Cardiac fibroblast (primary cell): ENCODE measurements at regions not wholly inside any gene's neighbourhood (a gene's known extent, or its start where the extent isn't known, plus 50 kb on each side); places are given as distances from the start of the nearest gene placed in this dataset.

Source experiments
- DNase-seq, 2 donors: peaks; one replicate each; pipeline versions ENCODE4 v3.0.0 to v3.0.0-alpha.2; 2010; ENCODE audit warnings: low read depth in 2 of 2
- H3K4me3 ChIP-seq, 2 donors: replicated peaks in 1 of 2; 1 replicate in 1 of 2; 2 replicates in 1 of 2; pipeline ENCODE4 v1.5.1; 2011; ENCODE audit warnings: low read depth in 2 of 2, low read length in 2 of 2, mild to moderate bottlenecking in 2 of 2, moderate library complexity in 1 of 2
- TF ChIP-seq, protein P1 (sequence below): IDR thresholded peaks from one replicate; pipeline ENCODE4 v1.5.1; 2011; ENCODE audit warnings: low read depth, mild to moderate bottlenecking, low read length, inconsistent platforms

GRCh38 chrY:19067435-19067834, 293.9 kb upstream of the HSFY2 start:
- no peak overlapping the region for H3K4me3 ChIP-seq
- TF ChIP-seq, protein P1, sequence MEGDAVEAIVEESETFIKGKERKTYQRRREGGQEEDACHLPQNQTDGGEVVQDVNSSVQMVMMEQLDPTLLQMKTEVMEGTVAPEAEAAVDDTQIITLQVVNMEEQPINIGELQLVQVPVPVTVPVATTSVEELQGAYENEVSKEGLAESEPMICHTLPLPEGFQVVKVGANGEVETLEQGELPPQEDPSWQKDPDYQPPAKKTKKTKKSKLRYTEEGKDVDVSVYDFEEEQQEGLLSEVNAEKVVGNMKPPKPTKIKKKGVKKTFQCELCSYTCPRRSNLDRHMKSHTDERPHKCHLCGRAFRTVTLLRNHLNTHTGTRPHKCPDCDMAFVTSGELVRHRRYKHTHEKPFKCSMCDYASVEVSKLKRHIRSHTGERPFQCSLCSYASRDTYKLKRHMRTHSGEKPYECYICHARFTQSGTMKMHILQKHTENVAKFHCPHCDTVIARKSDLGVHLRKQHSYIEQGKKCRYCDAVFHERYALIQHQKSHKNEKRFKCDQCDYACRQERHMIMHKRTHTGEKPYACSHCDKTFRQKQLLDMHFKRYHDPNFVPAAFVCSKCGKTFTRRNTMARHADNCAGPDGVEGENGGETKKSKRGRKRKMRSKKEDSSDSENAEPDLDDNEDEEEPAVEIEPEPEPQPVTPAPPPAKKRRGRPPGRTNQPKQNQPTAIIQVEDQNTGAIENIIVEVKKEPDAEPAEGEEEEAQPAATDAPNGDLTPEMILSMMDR: no peak
- peak in 1 of 2 donors; percentile 9 for DNase-seq

DNA sequence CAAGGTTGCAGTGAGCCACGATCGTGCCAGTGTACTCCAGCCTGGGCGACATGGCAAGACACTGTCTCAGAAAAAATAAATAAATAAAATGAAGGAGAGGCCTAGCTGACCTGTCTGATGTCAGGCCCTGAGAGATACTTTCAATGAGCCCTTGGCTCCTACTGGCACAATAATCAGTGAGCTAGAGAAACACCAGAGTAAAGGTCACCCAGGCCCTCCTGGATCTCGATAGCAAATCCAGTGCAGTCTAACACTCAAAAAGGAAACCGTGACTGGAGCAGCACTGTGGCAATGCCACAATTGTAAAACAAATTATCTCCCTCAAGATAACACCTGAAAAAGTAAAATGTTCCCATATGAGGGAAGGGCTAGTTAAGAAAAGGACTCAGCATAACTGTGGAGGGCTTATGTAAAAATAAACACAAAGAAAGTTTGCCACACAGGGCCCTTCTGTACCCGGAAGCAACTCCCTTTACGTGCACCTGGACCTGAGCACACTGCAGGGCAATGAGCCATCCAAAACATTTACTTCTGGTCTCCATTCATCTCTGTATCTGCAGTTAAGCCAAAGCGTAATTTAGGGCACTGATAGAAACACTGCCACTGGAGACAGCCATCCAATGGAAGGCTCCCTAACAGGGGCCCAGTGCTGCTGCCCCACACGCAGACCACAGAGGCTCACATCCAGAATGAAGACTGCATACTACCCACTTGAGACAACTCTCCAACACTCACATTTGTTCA, 293.1 kb upstream of the HSFY2 start:
- TF ChIP-seq, protein P1: no peak
- no peak overlapping the region for H3K4me3 ChIP-seq
- no peak for DNase-seq

DNA sequence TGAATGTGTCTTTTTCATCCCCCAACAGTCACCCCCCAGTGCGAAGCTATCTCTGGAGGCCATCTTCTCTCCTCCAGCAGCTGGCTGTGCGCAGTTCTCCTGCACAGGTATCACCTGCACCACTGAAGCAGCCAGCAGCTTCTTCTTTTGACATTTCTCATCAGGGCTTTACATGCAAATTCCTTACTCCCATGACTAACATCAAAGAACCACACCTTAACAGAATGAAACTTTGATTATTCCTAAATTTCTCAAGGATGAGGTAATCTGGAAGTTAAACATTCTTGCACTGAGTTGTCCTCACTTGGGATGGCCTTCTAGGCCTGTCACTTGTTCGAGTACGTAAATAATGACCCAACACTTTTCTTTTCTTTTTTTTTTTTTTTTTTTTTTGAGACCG, 291.6 kb upstream of the HSFY2 start:
- TF ChIP-seq, protein P1: no peak
- no peak for DNase-seq
- H3K4me3 ChIP-seq: no peak overlapping the region

GRCh38 chrY:19059733-19060132, 286.2 kb upstream of the HSFY2 start:
- TF ChIP-seq, protein P1: no peak
- no peak overlapping the region for H3K4me3 ChIP-seq
- DNase-seq: peak in 1 of 2 donors; percentile 62

GRCh38 chrY:19058831-19059370, 285.4 kb upstream of the HSFY2 start:
- no peak overlapping the region for H3K4me3 ChIP-seq
- no peak for DNase-seq
- TF ChIP-seq, protein P1: no peak

DNA sequence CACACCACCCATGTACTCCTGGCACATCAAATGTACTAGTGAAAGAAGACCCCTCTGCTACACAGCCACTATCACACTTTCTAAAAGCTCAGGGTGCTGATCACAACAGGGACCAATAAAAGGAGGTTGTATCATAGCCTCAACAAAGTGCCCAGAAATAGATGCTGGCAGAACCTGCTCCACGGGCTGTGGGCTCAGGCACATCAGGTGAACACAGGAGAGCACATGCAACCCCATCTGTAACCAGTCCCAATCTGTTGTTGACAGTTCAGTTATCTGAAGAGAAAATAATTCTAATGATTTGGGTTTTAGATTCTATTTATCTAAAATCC, 282.6 kb upstream of the HSFY2 start:
- H3K4me3 ChIP-seq: no peak overlapping the region
- TF ChIP-seq, protein P1: no peak
- DNase-seq: no peak
